Spleen (tissue), 11 donors: ENCODE measurements at regions not wholly inside any gene's neighbourhood (a gene's known extent, or its start where the extent isn't known, plus 50 kb on each side); places are given as distances from the start of the nearest gene placed in this dataset.

ENCODE experiments used
- DNase-seq: peaks from one replicate; pipeline ENCODE4 v3.0.0-alpha.2; 2020
- H3K27ac ChIP-seq, 8 donors: fragments of 200-600 bp; sonication (generic) in 7 of 8; 1 replicate in 4 of 8; 2 replicates in 4 of 8; pipeline versions ENCODE4 v1.5.0 to v1.8.0; 2016 to 2021; ENCODE audit warnings: inconsistent platforms in 4 of 8, mild to moderate bottlenecking in 4 of 8, moderate library complexity in 1 of 8
- H3K27me3 ChIP-seq, 7 donors: fragments of 200-600 bp; sonication (generic) in 6 of 7; replicated peaks in 1 of 7; 1 replicate in 4 of 7; 2 replicates in 3 of 7; pipeline versions ENCODE4 v1.5.0 to v1.8.0; 2016 to 2021; ENCODE audit warnings: inconsistent platforms in 3 of 7, mild to moderate bottlenecking in 1 of 7
- H3K36me3 ChIP-seq, 6 donors: fragments of 200-600 bp; sonication (generic) in 5 of 6; 1 replicate in 4 of 6; 2 replicates in 2 of 6; pipeline versions ENCODE4 v1.5.0 to v1.8.0; 2016 to 2021; ENCODE audit warnings: inconsistent platforms in 2 of 6
- H3K4me1 ChIP-seq, 6 donors: fragments of 200-600 bp; sonication (generic) in 5 of 6; 1 replicate in 3 of 6; 2 replicates in 3 of 6; pipeline versions ENCODE4 v1.5.0 to v1.8.0; 2016 to 2021; ENCODE audit warnings: inconsistent platforms in 3 of 6
- H3K4me3 ChIP-seq, 8 donors: fragments of 200-600 bp; sonication (generic) in 7 of 8; 1 replicate in 4 of 8; 2 replicates in 4 of 8; pipeline versions ENCODE4 v1.5.0 to v1.8.0; 2016 to 2021; ENCODE audit warnings: inconsistent platforms in 4 of 8, mild to moderate bottlenecking in 4 of 8, moderate library complexity in 2 of 8
- H3K9me3 ChIP-seq, 8 donors: fragments of 200-600 bp; sonication (generic) in 7 of 8; 1 replicate in 4 of 8; 2 replicates in 4 of 8; pipeline versions ENCODE4 v1.5.0 to v1.8.0; 2016 to 2021; ENCODE audit warnings: inconsistent platforms in 4 of 8
- POLR2A ChIP-seq, 3 donors: fragments of 450-650 bp; IDR thresholded peaks; one replicate each; pipeline ENCODE4 v1.5.1; 2017; ENCODE audit warnings: antibody characterized with exemption in 3 of 3, mild to moderate bottlenecking in 1 of 3
- POLR2AphosphoS5 ChIP-seq, 3 donors: sonication (generic); formaldehyde crosslinking; IDR thresholded peaks; one replicate each; pipeline ENCODE4 v1.5.1; 2017; ENCODE audit warnings: antibody characterized with exemption in 3 of 3
- WGBS, 5 donors: extraction: QIAGEN DNeasy Blood & Tissue Kit in 3 of 5; methylation state at CpG; one replicate each; pipeline versions ENCODE4 v1.1.5 to v1.1.7; 2013 to 2018; 5-methylcytosine and 5-hydroxymethylcytosine counted together
- intact Hi-C: fragments of 100-400 bp; cut with DNase I; formaldehyde crosslinking; loops from one replicate; pipeline ENCODE4 v1.15.0; 2023; ENCODE audit warnings: low total_unique reads
- TF ChIP-seq, protein P1 (sequence below), 11 experiments: fragments of 200-600 bp in 7 of 11; fragments of 450-650 bp in 4 of 11; sonication (generic) in 4 of 11; IDR thresholded peaks in 8 of 11; conservative IDR thresholded peaks in 3 of 11; 1 replicate in 7 of 11; 2 replicates in 4 of 11; pipeline versions ENCODE4 v1.4.0 to v1.8.0; 2016 to 2021; ENCODE audit warnings: antibody characterized with exemption in 11 of 11, inconsistent platforms in 4 of 11, mild to moderate bottlenecking in 1 of 11
- donor health status: healthy with polysubstance abuse.
- donor health status: DM: no; HTN: no; CAD: no; lungs with moderate emphysema.
- donor health status: DM: no; HTN: no; CAD: no.
- donor health status: Bipolar disorder and iron deficiency.
- donor health status: healthy.
- donor health status: DM: no; HTN: no; CAD: no.
- donor health status: DM: yes; HTN: yes; CAD: no.

DNA sequence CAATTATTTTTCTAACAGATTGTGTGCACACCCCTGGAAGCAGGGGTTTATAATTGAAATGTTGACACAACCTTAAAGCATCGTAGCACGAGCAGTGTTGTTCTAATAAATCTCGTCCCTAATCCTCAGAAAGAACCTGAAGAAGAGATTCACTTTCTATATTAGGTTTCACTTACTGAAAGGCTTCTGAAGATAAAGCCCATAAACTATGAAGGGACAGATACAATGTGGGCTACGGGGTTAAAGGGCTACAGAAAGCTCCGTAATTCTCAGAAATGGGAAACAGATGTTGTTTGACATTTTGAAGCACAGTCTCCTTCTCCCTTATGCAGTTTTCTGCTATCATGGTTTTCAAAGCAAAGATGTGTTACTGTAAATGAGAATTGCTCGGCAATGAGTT is 479.6 kb downstream of the GATA3 start:
- Histone ChIP-seq H3K9me3 (no peaks in the 10 kb centered on the region), H3K4me1 (no peaks in the 10 kb centered on the region), H3K4me3 (no peak overlapping the region), H3K27me3 (no peaks in the 10 kb centered on the region), H3K36me3 (no peaks in the 10 kb centered on the region), H3K27ac (no peak overlapping the region)
- intact Hi-C loops = no loop called here
- TF ChIP-seq POLR2AphosphoS5 (IDR thresholded peaks at IDR 0.05) (no peak), POLR2A (IDR thresholded peaks at IDR 0.05) (no peak)
- TF ChIP-seq, protein P1, sequence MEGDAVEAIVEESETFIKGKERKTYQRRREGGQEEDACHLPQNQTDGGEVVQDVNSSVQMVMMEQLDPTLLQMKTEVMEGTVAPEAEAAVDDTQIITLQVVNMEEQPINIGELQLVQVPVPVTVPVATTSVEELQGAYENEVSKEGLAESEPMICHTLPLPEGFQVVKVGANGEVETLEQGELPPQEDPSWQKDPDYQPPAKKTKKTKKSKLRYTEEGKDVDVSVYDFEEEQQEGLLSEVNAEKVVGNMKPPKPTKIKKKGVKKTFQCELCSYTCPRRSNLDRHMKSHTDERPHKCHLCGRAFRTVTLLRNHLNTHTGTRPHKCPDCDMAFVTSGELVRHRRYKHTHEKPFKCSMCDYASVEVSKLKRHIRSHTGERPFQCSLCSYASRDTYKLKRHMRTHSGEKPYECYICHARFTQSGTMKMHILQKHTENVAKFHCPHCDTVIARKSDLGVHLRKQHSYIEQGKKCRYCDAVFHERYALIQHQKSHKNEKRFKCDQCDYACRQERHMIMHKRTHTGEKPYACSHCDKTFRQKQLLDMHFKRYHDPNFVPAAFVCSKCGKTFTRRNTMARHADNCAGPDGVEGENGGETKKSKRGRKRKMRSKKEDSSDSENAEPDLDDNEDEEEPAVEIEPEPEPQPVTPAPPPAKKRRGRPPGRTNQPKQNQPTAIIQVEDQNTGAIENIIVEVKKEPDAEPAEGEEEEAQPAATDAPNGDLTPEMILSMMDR (IDR thresholded peaks at IDR 0.05 in 8 of 11, conservative IDR thresholded peaks at IDR 0.05 in 3 of 11) = no peak
- no peak for DNase-seq
- 49 to 74% (median 63%) methylated on average over 6 of the region's 6 CpGs for WGBS, 5 donors

DNA sequence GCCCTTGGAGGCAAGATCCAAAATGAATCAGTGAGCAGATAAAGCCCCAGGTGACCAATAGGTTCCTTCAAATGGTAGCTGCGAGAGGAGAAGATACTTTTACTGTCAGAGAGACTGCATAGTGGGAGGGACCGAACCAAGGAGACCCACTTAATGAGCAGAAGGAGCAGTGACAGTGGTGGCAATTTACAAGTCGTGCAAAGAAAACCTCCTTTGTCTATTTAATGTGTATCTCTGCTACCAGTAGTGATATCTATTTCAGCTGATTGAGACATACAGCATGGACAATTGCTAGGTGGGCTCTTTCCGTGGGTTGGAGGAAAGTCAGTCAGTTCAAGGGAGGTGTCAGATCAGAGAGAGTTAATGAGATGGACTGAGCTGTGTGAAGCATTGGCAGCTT is 480.4 kb downstream of the GATA3 start:
- no peaks in the 10 kb centered on the region for H3K4me1 ChIP-seq
- TF ChIP-seq, protein P1 (IDR thresholded peaks at IDR 0.05 in 8 of 11, conservative IDR thresholded peaks at IDR 0.05 in 3 of 11) = no peak
- TF ChIP-seq POLR2AphosphoS5 (IDR thresholded peaks at IDR 0.05) (no peak), POLR2A (IDR thresholded peaks at IDR 0.05) (no peak)
- WGBS, 5 donors = 71 to 83% (median 77%) methylated on average over 4 of the region's 4 CpGs
- DNase-seq = no peak
- H3K36me3 ChIP-seq = no peaks in the 10 kb centered on the region
- intact Hi-C loops = no loop called here
- no peak overlapping the region for H3K27ac ChIP-seq
- H3K27me3 ChIP-seq = no peaks in the 10 kb centered on the region
- H3K4me3 ChIP-seq = no peak overlapping the region
- H3K9me3 ChIP-seq = peaks cover 0 to 6% (median under 1%) of the 10 kb centered on the region in 8 donors

DNA sequence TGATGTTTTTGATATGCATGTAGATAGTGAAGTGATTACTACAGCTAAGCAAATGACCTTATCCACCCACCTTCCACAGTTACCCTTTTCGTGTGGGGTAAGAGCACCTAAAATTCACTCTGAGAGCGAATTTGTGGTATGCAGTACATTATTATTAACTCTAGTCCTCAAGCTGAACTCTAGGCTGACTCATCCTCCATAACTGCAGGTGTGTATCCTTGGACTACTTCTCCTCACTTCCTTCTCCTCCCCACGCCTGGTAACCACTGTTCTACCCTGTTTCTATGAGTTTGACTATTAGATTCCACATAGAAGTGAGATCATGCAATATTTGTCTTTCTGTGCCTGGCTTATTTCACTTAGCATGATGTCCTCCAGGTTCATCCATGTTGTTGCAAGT is 484.6 kb downstream of the GATA3 start:
- Histone ChIP-seq H3K9me3 (peaks cover 0 to 14% (median 2%) of the 10 kb centered on the region in 8 donors), H3K27me3 (no peaks in the 10 kb centered on the region), H3K4me1 (no peaks in the 10 kb centered on the region), H3K4me3 (no peak overlapping the region), H3K27ac (no peak overlapping the region), H3K36me3 (no peaks in the 10 kb centered on the region)
- TF ChIP-seq POLR2AphosphoS5 (IDR thresholded peaks at IDR 0.05) (no peak), POLR2A (IDR thresholded peaks at IDR 0.05) (no peak)
- TF ChIP-seq, protein P1 (IDR thresholded peaks at IDR 0.05 in 8 of 11, conservative IDR thresholded peaks at IDR 0.05 in 3 of 11) = no peak
- intact Hi-C loops = no loop called here
- WGBS, 5 donors = 47 to 81% (median 74%) methylated on average over 3 of the region's 3 CpGs
- DNase-seq = no peak

- WGBS, 5 donors = 36 to 47% (median 38%) methylated on average over 3 of the region's 3 CpGs
- no peak overlapping the region for H3K27ac ChIP-seq
- TF ChIP-seq, protein P1 (IDR thresholded peaks at IDR 0.05 in 8 of 11, conservative IDR thresholded peaks at IDR 0.05 in 3 of 11) = no peak
- TF ChIP-seq POLR2AphosphoS5 (IDR thresholded peaks at IDR 0.05) (no peak), POLR2A (IDR thresholded peaks at IDR 0.05) (no peak)
- no peaks in the 10 kb centered on the region for H3K27me3 ChIP-seq
- H3K9me3 ChIP-seq = peaks cover 0 to 14% (median 2%) of the 10 kb centered on the region in 8 donors
- intact Hi-C loops = no loop called here
- no peak for DNase-seq
- H3K4me3 ChIP-seq = no peak overlapping the region
- H3K4me1 ChIP-seq = no peaks in the 10 kb centered on the region
- no peaks in the 10 kb centered on the region for H3K36me3 ChIP-seq
These were observed 489.0 kb downstream of the GATA3 start for GRCh38 chr10:8543361-8544056.
